ENCODE measurements at regions not wholly inside any gene's neighbourhood (a gene's known extent, or its start where the extent isn't known, plus 50 kb on each side); places are given as distances from the start of the nearest gene placed in this dataset.

GRCh38 chr11:128005562-128005961 is 581.8 kb downstream of the ETS1 start:
- TF ChIP-seq CTCF (IDR thresholded peaks at IDR 0.05; ENCODE audit: extremely low read depth in 1 of 2, insufficient read depth in 1 of 2, low read depth in 1 of 2, low read length in 2 of 2) (no peak), POLR2A (IDR thresholded peaks at IDR 0.05; ENCODE audit: low read depth, low read length) (no peak), MAX (IDR thresholded peaks at IDR 0.05; ENCODE audit: insufficient read depth, insufficient read length) (no peak), EZH2 (IDR thresholded peaks at IDR 0.05; ENCODE audit: borderline replicate concordance, low read depth, low read length, severe bottlenecking) (no peak), POLR2AphosphoS5 (IDR thresholded peaks at IDR 0.05; ENCODE audit: insufficient read depth, low read depth, low read length) (no peak)

Measured in endothelial cell of umbilical vein (primary cell).